Esophagus (tissue), 2 donors: ENCODE measurements at regions not wholly inside any gene's neighbourhood (a gene's known extent, or its start where the extent isn't known, plus 50 kb on each side); places are given as distances from the start of the nearest gene placed in this dataset.
A peak's percentile ranks its signal among the peaks of the same experiment; 100 is the strongest.

Source experiments
- H3K27ac ChIP-seq, 2 donors: one replicate each; pipeline ENCODE4 v1.5.1; 2013; ENCODE audit warnings: low read depth in 2 of 2, mild to moderate bottlenecking in 2 of 2, inconsistent platforms in 1 of 2, low read length in 1 of 2, moderate library complexity in 1 of 2
- H3K27me3 ChIP-seq, 2 donors: one replicate each; pipeline ENCODE4 v1.6.1; 2013; ENCODE audit warnings: low read length in 2 of 2, control low read depth in 1 of 2, mild to moderate bottlenecking in 1 of 2; ENCODE audit not compliant: insufficient read depth in 2 of 2, control insufficient read depth in 1 of 2
- H3K36me3 ChIP-seq, 2 donors: one replicate each; pipeline ENCODE4 v1.6.1; 2013; ENCODE audit warnings: low read length in 1 of 2; ENCODE audit not compliant: control insufficient read depth in 2 of 2, insufficient read depth in 2 of 2
- H3K4me1 ChIP-seq, 2 donors: one replicate each; pipeline ENCODE4 v1.6.1; 2013; ENCODE audit warnings: low read length in 1 of 2; ENCODE audit not compliant: control insufficient read depth in 2 of 2, insufficient read depth in 2 of 2
- H3K4me3 ChIP-seq, 2 donors: one replicate each; pipeline ENCODE4 v1.5.1; 2013; ENCODE audit warnings: low read length in 2 of 2, mild to moderate bottlenecking in 2 of 2, low read depth in 1 of 2, moderate library complexity in 1 of 2
- H3K9me3 ChIP-seq, 2 donors: one replicate each; pipeline ENCODE4 v1.6.1; 2013; ENCODE audit warnings: mild to moderate bottlenecking in 2 of 2, low read depth in 1 of 2, low read length in 1 of 2, moderate library complexity in 1 of 2; ENCODE audit not compliant: control insufficient read depth in 2 of 2, insufficient read depth in 1 of 2
- WGBS, 2 donors: extraction: QIAGEN DNeasy Blood & Tissue Kit; methylation state at CpG; one replicate each; pipeline ENCODE4 v1.1.7; 2013; 5-methylcytosine and 5-hydroxymethylcytosine counted together
- donor health status: healthy with polysubstance abuse.
- donor health status: Bipolar disorder and iron deficiency.

- Histone ChIP-seq H3K27me3 (no peaks in the 10 kb centered on the region), H3K9me3 (peaks cover 0 to 1% of the 10 kb centered on the region in 2 donors), H3K36me3 (no peaks in the 10 kb centered on the region), H3K27ac (no peak overlapping the region), H3K4me3 (no peak overlapping the region), H3K4me1 (peaks cover 3 to 5% of the 10 kb centered on the region in 2 donors)
- WGBS, 2 donors, result 80 to 86% methylated on average over 9 of the region's 9 CpGs
Measured at GRCh38 chrX:39954851-39955250, 142.9 kb downstream of the BCOR start.

- peaks cover 3 to 5% of the 10 kb centered on the region in 2 donors for H3K4me1 ChIP-seq
- no peaks in the 10 kb centered on the region for H3K36me3 ChIP-seq
- peaks cover 0 to 6% of the 10 kb centered on the region in 2 donors for H3K9me3 ChIP-seq
- no peak overlapping the region for H3K4me3 ChIP-seq
- no peak overlapping the region for H3K27ac ChIP-seq
- H3K27me3 ChIP-seq, result no peaks in the 10 kb centered on the region
- WGBS, 2 donors, result 70 to 79% methylated on average over 4 of the region's 4 CpGs
Measured at GRCh38 chrX:39955625-39956024, 142.1 kb downstream of the BCOR start.

GRCh38 chrX:39956803-39957394, 140.9 kb downstream of the BCOR start:
- H3K4me1 ChIP-seq, result peaks cover 3 to 5% of the 10 kb centered on the region in 2 donors
- no peak overlapping the region for H3K27ac ChIP-seq
- WGBS, 2 donors, result 77 to 84% methylated on average over 7 of the region's 7 CpGs
- H3K36me3 ChIP-seq, result no peaks in the 10 kb centered on the region
- peaks cover 0 to 6% of the 10 kb centered on the region in 2 donors for H3K9me3 ChIP-seq
- H3K4me3 ChIP-seq, result no peak overlapping the region
- H3K27me3 ChIP-seq, result no peaks in the 10 kb centered on the region

- WGBS, 2 donors, result 78 to 89% methylated on average over 7 of the region's 7 CpGs
- no peak overlapping the region for H3K4me3 ChIP-seq
- H3K27me3 ChIP-seq, result no peaks in the 10 kb centered on the region
- peaks cover 0 to 6% of the 10 kb centered on the region in 2 donors for H3K9me3 ChIP-seq
- peaks cover 3 to 5% of the 10 kb centered on the region in 2 donors for H3K4me1 ChIP-seq
- no peaks in the 10 kb centered on the region for H3K36me3 ChIP-seq
- H3K27ac ChIP-seq, result peak overlapping the region in 1 of 2 donors; percentile 6
Measured at GRCh38 chrX:39957816-39958566, 139.8 kb downstream of the BCOR start.

GRCh38 chrX:39958850-39959249, 138.9 kb downstream of the BCOR start:
- peaks cover 3% of the 10 kb centered on the region in 2 donors for H3K4me1 ChIP-seq
- peaks cover 0 to 6% of the 10 kb centered on the region in 2 donors for H3K9me3 ChIP-seq
- H3K36me3 ChIP-seq, result no peaks in the 10 kb centered on the region
- WGBS, 2 donors, result 85 to 89% methylated on average over 5 of the region's 5 CpGs
- H3K27ac ChIP-seq, result no peak overlapping the region
- no peak overlapping the region for H3K4me3 ChIP-seq
- H3K27me3 ChIP-seq, result no peaks in the 10 kb centered on the region

GRCh38 chrX:39960219-39960618, 137.5 kb downstream of the BCOR start:
- Histone ChIP-seq H3K27me3 (no peaks in the 10 kb centered on the region), H3K4me3 (no peak overlapping the region), H3K36me3 (no peaks in the 10 kb centered on the region), H3K27ac (no peak overlapping the region), H3K9me3 (peaks cover 0 to 6% of the 10 kb centered on the region in 2 donors), H3K4me1 (peaks cover 0 to 3% of the 10 kb centered on the region in 2 donors)
- 70 to 77% methylated on average over 4 of the region's 4 CpGs for WGBS, 2 donors

GRCh38 chrX:39961441-39961840, 136.3 kb downstream of the BCOR start:
- H3K27ac ChIP-seq, result no peak overlapping the region
- no peaks in the 10 kb centered on the region for H3K27me3 ChIP-seq
- no peak overlapping the region for H3K4me3 ChIP-seq
- H3K36me3 ChIP-seq, result no peaks in the 10 kb centered on the region
- 81 to 93% methylated on average over 4 of the region's 4 CpGs for whole genome bisulfite sequencing, 2 donors
- H3K4me1 ChIP-seq, result peaks cover 0 to 3% of the 10 kb centered on the region in 2 donors
- peaks cover 0 to 6% of the 10 kb centered on the region in 2 donors for H3K9me3 ChIP-seq

GRCh38 chrX:39965051-39965573, 132.6 kb downstream of the BCOR start:
- H3K27me3 ChIP-seq, result no peaks in the 10 kb centered on the region
- H3K27ac ChIP-seq, result no peak overlapping the region
- H3K4me1 ChIP-seq, result no peaks in the 10 kb centered on the region
- peaks cover 0 to 2% of the 10 kb centered on the region in 2 donors for H3K9me3 ChIP-seq
- no peak overlapping the region for H3K4me3 ChIP-seq
- 61 to 100% methylated on average over 1 of the region's 1 CpG for WGBS, 2 donors
- no peaks in the 10 kb centered on the region for H3K36me3 ChIP-seq

GRCh38 chrX:39966176-39966575, 131.6 kb downstream of the BCOR start:
- H3K36me3 ChIP-seq, result no peaks in the 10 kb centered on the region
- no peaks in the 10 kb centered on the region for H3K9me3 ChIP-seq
- H3K27me3 ChIP-seq, result no peaks in the 10 kb centered on the region
- no peak overlapping the region for H3K27ac ChIP-seq
- H3K4me1 ChIP-seq, result peaks cover 0 to 4% of the 10 kb centered on the region in 2 donors
- H3K4me3 ChIP-seq, result no peak overlapping the region
- WGBS, 2 donors, result 73 to 78% methylated on average over 8 of the region's 8 CpGs
